ENCODE measurements at regions not wholly inside any gene's neighbourhood (a gene's known extent, or its start where the extent isn't known, plus 50 kb on each side); places are given as distances from the start of the nearest gene placed in this dataset.

GRCh38 chr18:42588786-42589185, 526.7 kb downstream of the RIT2 start:
- H3K27me3 ChIP-seq (replicated peaks; ENCODE audit: control insufficient read depth, insufficient read depth, low read length) = no peaks in the 10 kb centered on the region
- no peak for DNase-seq (ENCODE audit: low read depth)
- H3K4me1 ChIP-seq (ENCODE audit: control insufficient read depth, insufficient read depth, low read length) = no peaks in the 10 kb centered on the region
- H3K9ac ChIP-seq (ENCODE audit: low read length) = no peak overlapping the region
- no peaks in the 10 kb centered on the region for H3K9me3 ChIP-seq (ENCODE audit: control insufficient read depth, low read length)
- no peak overlapping the region for H3K4me3 ChIP-seq (ENCODE audit: low read length)
- H3K36me3 ChIP-seq (ENCODE audit: control insufficient read depth, insufficient read depth, low read length, severe bottlenecking) = no peaks in the 10 kb centered on the region

- H3K4me1 ChIP-seq (ENCODE audit: control insufficient read depth, insufficient read depth, low read length) = peaks cover 7% of the 10 kb centered on the region
- H3K9me3 ChIP-seq (ENCODE audit: control insufficient read depth, low read length) = no peaks in the 10 kb centered on the region
- no peaks in the 10 kb centered on the region for H3K27me3 ChIP-seq (replicated peaks; ENCODE audit: control insufficient read depth, insufficient read depth, low read length)
- H3K4me3 ChIP-seq (ENCODE audit: low read length) = no peak overlapping the region
- H3K9ac ChIP-seq (ENCODE audit: low read length) = no peak overlapping the region
- H3K36me3 ChIP-seq (ENCODE audit: control insufficient read depth, insufficient read depth, low read length, severe bottlenecking) = no peaks in the 10 kb centered on the region
- DNase-seq (ENCODE audit: low read depth) = no peak
Observed at GRCh38 chr18:42604820-42605219, 510.7 kb downstream of the RIT2 start.

- no peak for DNase-seq (ENCODE audit: low read depth)
- H3K9me3 ChIP-seq (ENCODE audit: control insufficient read depth, low read length) = no peaks in the 10 kb centered on the region
- H3K4me1 ChIP-seq (ENCODE audit: control insufficient read depth, insufficient read depth, low read length) = peaks cover 7% of the 10 kb centered on the region
- no peak overlapping the region for H3K4me3 ChIP-seq (ENCODE audit: low read length)
- H3K9ac ChIP-seq (ENCODE audit: low read length) = no peak overlapping the region
- no peaks in the 10 kb centered on the region for H3K27me3 ChIP-seq (replicated peaks; ENCODE audit: control insufficient read depth, insufficient read depth, low read length)
- H3K36me3 ChIP-seq (ENCODE audit: control insufficient read depth, insufficient read depth, low read length, severe bottlenecking) = no peaks in the 10 kb centered on the region
Observed at GRCh38 chr18:42606886-42607495, 508.5 kb downstream of the RIT2 start.

- Histone ChIP-seq H3K9ac (ENCODE audit: low read length) (no peak overlapping the region), H3K9me3 (ENCODE audit: control insufficient read depth, low read length) (no peaks in the 10 kb centered on the region), H3K27me3 (replicated peaks; ENCODE audit: control insufficient read depth, insufficient read depth, low read length) (no peaks in the 10 kb centered on the region), H3K4me3 (ENCODE audit: low read length) (no peak overlapping the region), H3K4me1 (ENCODE audit: control insufficient read depth, insufficient read depth, low read length) (peaks cover 10% of the 10 kb centered on the region), H3K36me3 (ENCODE audit: control insufficient read depth, insufficient read depth, low read length, severe bottlenecking) (no peaks in the 10 kb centered on the region)
- DNase-seq (ENCODE audit: low read depth) = no peak
Observed at GRCh38 chr18:42611134-42611533, 504.4 kb downstream of the RIT2 start.

GRCh38 chr18:42614619-42615293, 500.7 kb downstream of the RIT2 start:
- Histone ChIP-seq H3K4me3 (ENCODE audit: low read length) (no peak overlapping the region), H3K36me3 (ENCODE audit: control insufficient read depth, insufficient read depth, low read length, severe bottlenecking) (no peaks in the 10 kb centered on the region), H3K9ac (ENCODE audit: low read length) (no peak overlapping the region), H3K4me1 (ENCODE audit: control insufficient read depth, insufficient read depth, low read length) (peaks cover 2% of the 10 kb centered on the region), H3K9me3 (ENCODE audit: control insufficient read depth, low read length) (no peaks in the 10 kb centered on the region), H3K27me3 (replicated peaks; ENCODE audit: control insufficient read depth, insufficient read depth, low read length) (no peaks in the 10 kb centered on the region)
- DNase-seq (ENCODE audit: low read depth) = no peak

- no peaks in the 10 kb centered on the region for H3K36me3 ChIP-seq (ENCODE audit: control insufficient read depth, insufficient read depth, low read length, severe bottlenecking)
- no peaks in the 10 kb centered on the region for H3K9me3 ChIP-seq (ENCODE audit: control insufficient read depth, low read length)
- no peak overlapping the region for H3K9ac ChIP-seq (ENCODE audit: low read length)
- H3K27me3 ChIP-seq (replicated peaks; ENCODE audit: control insufficient read depth, insufficient read depth, low read length) = no peaks in the 10 kb centered on the region
- H3K4me1 ChIP-seq (ENCODE audit: control insufficient read depth, insufficient read depth, low read length) = peaks cover 23% of the 10 kb centered on the region
- H3K4me3 ChIP-seq (ENCODE audit: low read length) = no peak overlapping the region
- no peak for DNase-seq (ENCODE audit: low read depth)
Observed at GRCh38 chr18:42617221-42617620, 498.3 kb downstream of the RIT2 start.

GRCh38 chr18:42619771-42620170, 495.7 kb downstream of the RIT2 start:
- no peaks in the 10 kb centered on the region for H3K27me3 ChIP-seq (replicated peaks; ENCODE audit: control insufficient read depth, insufficient read depth, low read length)
- H3K36me3 ChIP-seq (ENCODE audit: control insufficient read depth, insufficient read depth, low read length, severe bottlenecking) = no peaks in the 10 kb centered on the region
- peaks cover 22% of the 10 kb centered on the region for H3K4me1 ChIP-seq (ENCODE audit: control insufficient read depth, insufficient read depth, low read length)
- H3K4me3 ChIP-seq (ENCODE audit: low read length) = no peak overlapping the region
- H3K9ac ChIP-seq (ENCODE audit: low read length) = no peak overlapping the region
- DNase-seq (ENCODE audit: low read depth) = no peak
- H3K9me3 ChIP-seq (ENCODE audit: control insufficient read depth, low read length) = no peaks in the 10 kb centered on the region

- peaks cover 21% of the 10 kb centered on the region for H3K4me1 ChIP-seq (ENCODE audit: control insufficient read depth, insufficient read depth, low read length)
- no peaks in the 10 kb centered on the region for H3K9me3 ChIP-seq (ENCODE audit: control insufficient read depth, low read length)
- H3K9ac ChIP-seq (ENCODE audit: low read length) = no peak overlapping the region
- no peak for DNase-seq (ENCODE audit: low read depth)
- no peaks in the 10 kb centered on the region for H3K27me3 ChIP-seq (replicated peaks; ENCODE audit: control insufficient read depth, insufficient read depth, low read length)
- no peak overlapping the region for H3K4me3 ChIP-seq (ENCODE audit: low read length)
- no peaks in the 10 kb centered on the region for H3K36me3 ChIP-seq (ENCODE audit: control insufficient read depth, insufficient read depth, low read length, severe bottlenecking)
Observed at GRCh38 chr18:42620657-42621056, 494.8 kb downstream of the RIT2 start.

- no peak overlapping the region for H3K4me3 ChIP-seq (ENCODE audit: low read length)
- peaks cover 21% of the 10 kb centered on the region for H3K4me1 ChIP-seq (ENCODE audit: control insufficient read depth, insufficient read depth, low read length)
- H3K36me3 ChIP-seq (ENCODE audit: control insufficient read depth, insufficient read depth, low read length, severe bottlenecking) = no peaks in the 10 kb centered on the region
- H3K27me3 ChIP-seq (replicated peaks; ENCODE audit: control insufficient read depth, insufficient read depth, low read length) = no peaks in the 10 kb centered on the region
- no peak for DNase-seq (ENCODE audit: low read depth)
- H3K9me3 ChIP-seq (ENCODE audit: control insufficient read depth, low read length) = no peaks in the 10 kb centered on the region
- H3K9ac ChIP-seq (ENCODE audit: low read length) = no peak overlapping the region
Observed at GRCh38 chr18:42623935-42624334, 491.6 kb downstream of the RIT2 start.

GRCh38 chr18:42632801-42633200, 482.7 kb downstream of the RIT2 start:
- Histone ChIP-seq H3K27me3 (replicated peaks; ENCODE audit: control insufficient read depth, insufficient read depth, low read length) (no peaks in the 10 kb centered on the region), H3K9ac (ENCODE audit: low read length) (no peak overlapping the region)

GRCh38 chr18:42635378-42636048, 480.0 kb downstream of the RIT2 start:
- H3K36me3 ChIP-seq (ENCODE audit: control insufficient read depth, insufficient read depth, low read length, severe bottlenecking) = no peaks in the 10 kb centered on the region
- no peak overlapping the region for H3K9ac ChIP-seq (ENCODE audit: low read length)
- no peak for DNase-seq (ENCODE audit: low read depth)
- peaks cover 12% of the 10 kb centered on the region for H3K4me1 ChIP-seq (ENCODE audit: control insufficient read depth, insufficient read depth, low read length)
- H3K4me3 ChIP-seq (ENCODE audit: low read length) = no peak overlapping the region
- H3K27me3 ChIP-seq (replicated peaks; ENCODE audit: control insufficient read depth, insufficient read depth, low read length) = no peaks in the 10 kb centered on the region
- no peaks in the 10 kb centered on the region for H3K9me3 ChIP-seq (ENCODE audit: control insufficient read depth, low read length)

More at GRCh38 chr18:42632801-42633200, 482.7 kb downstream of the RIT2 start:
- Histone ChIP-seq H3K4me1 (ENCODE audit: control insufficient read depth, insufficient read depth, low read length) (peaks cover 12% of the 10 kb centered on the region), H3K9me3 (ENCODE audit: control insufficient read depth, low read length) (no peaks in the 10 kb centered on the region), H3K4me3 (ENCODE audit: low read length) (no peak overlapping the region), H3K36me3 (ENCODE audit: control insufficient read depth, insufficient read depth, low read length, severe bottlenecking) (no peaks in the 10 kb centered on the region)
- no peak for DNase-seq (ENCODE audit: low read depth)
